Astrocyte (in vitro differentiated cells and primary cell): ENCODE measurements at regions not wholly inside any gene's neighbourhood (a gene's known extent, or its start where the extent isn't known, plus 50 kb on each side); places are given as distances from the start of the nearest gene placed in this dataset.
A peak's percentile ranks its signal among the peaks of the same experiment; 100 is the strongest.

Source experiments
- DNase-seq: peaks from one replicate; pipeline ENCODE4 v3.0.0-alpha.2; 2010; ENCODE audit warnings: low read depth
- FAIRE-seq: peaks from 2 replicates; lab custom pipeline; 2011; peaks lifted over from hg19 to GRCh38; lab: Jason Lieb, UNC
- H2AFZ ChIP-seq: 2 replicates; pipeline ENCODE4 v1.6.0; 2012; ENCODE audit warnings: low read depth, low read length, inconsistent platforms
- H3K27ac ChIP-seq: 2 replicates; pipeline ENCODE4 v1.5.1; 2011; ENCODE audit warnings: low read depth, low read length, inconsistent platforms
- H3K27me3 ChIP-seq: 2 replicates; pipeline ENCODE4 v1.6.0; 2011; ENCODE audit warnings: low read length, inconsistent platforms; ENCODE audit not compliant: insufficient read depth
- H3K36me3 ChIP-seq: 2 replicates; pipeline ENCODE4 v1.5.1; 2011; ENCODE audit warnings: low read length, inconsistent platforms; ENCODE audit not compliant: insufficient read depth
- H3K4me1 ChIP-seq: 2 replicates; pipeline ENCODE4 v1.5.1; 2011; ENCODE audit warnings: low read length, inconsistent platforms; ENCODE audit not compliant: insufficient read depth
- H3K4me2 ChIP-seq: 2 replicates; pipeline ENCODE4 v1.6.0; 2012; ENCODE audit warnings: low read length, inconsistent platforms
- H3K4me3 ChIP-seq: 2 replicates; pipeline ENCODE4 v1.5.1; 2011; ENCODE audit warnings: low read depth, mild to moderate bottlenecking, low read length, inconsistent platforms; ENCODE audit not compliant: insufficient read depth
- H3K79me2 ChIP-seq: 2 replicates; pipeline ENCODE4 v1.6.0; 2012; ENCODE audit warnings: mild to moderate bottlenecking, low read length, inconsistent platforms; ENCODE audit not compliant: insufficient read depth
- H3K9ac ChIP-seq: 2 replicates; pipeline ENCODE4 v1.6.0; 2012; ENCODE audit warnings: mild to moderate bottlenecking, low read length, inconsistent platforms
- H3K9me3 ChIP-seq: 2 replicates; pipeline ENCODE4 v1.5.1; 2012; ENCODE audit warnings: low read depth, mild to moderate bottlenecking, low read length, inconsistent platforms; ENCODE audit not compliant: insufficient read depth
- H4K20me1 ChIP-seq: 2 replicates; pipeline ENCODE4 v1.6.0; 2012; ENCODE audit warnings: low read length, inconsistent platforms; ENCODE audit not compliant: insufficient read depth
- H3K27ac Mint-ChIP-seq: one replicate; pipeline ENCODE4 v1.8.0; 2021; ENCODE audit warnings: mild to moderate bottlenecking, mixed read lengths; ENCODE audit not compliant: unreplicated experiment
- H3K27me3 Mint-ChIP-seq: one replicate; pipeline ENCODE4 v1.8.0; 2021; ENCODE audit warnings: low read depth, mixed read lengths; ENCODE audit not compliant: unreplicated experiment
- H3K36me3 Mint-ChIP-seq: one replicate; pipeline ENCODE4 v1.8.0; 2021; ENCODE audit warnings: low read depth, mixed read lengths; ENCODE audit not compliant: unreplicated experiment
- H3K4me1 Mint-ChIP-seq: one replicate; pipeline ENCODE4 v1.8.0; 2021; ENCODE audit warnings: low read depth, mixed read lengths; ENCODE audit not compliant: unreplicated experiment
- H3K4me3 Mint-ChIP-seq: one replicate; pipeline ENCODE4 v1.8.0; 2021; ENCODE audit warnings: mild to moderate bottlenecking, moderate library complexity, mixed read lengths; ENCODE audit not compliant: unreplicated experiment
- H3K9me3 Mint-ChIP-seq: one replicate; pipeline ENCODE4 v1.8.0; 2021; ENCODE audit warnings: mild to moderate bottlenecking, mixed read lengths; ENCODE audit not compliant: unreplicated experiment
- CTCF ChIP-seq: IDR thresholded peaks from 2 replicates; pipeline ENCODE4 v1.5.1; 2011; ENCODE audit warnings: low read depth, mild to moderate bottlenecking, inconsistent platforms, low read length, moderate library complexity; ENCODE audit not compliant: insufficient read depth
- EZH2 ChIP-seq: IDR thresholded peaks from 2 replicates; pipeline ENCODE4 v1.6.1; 2012; ENCODE audit warnings: mild to moderate bottlenecking, low read length, inconsistent platforms; ENCODE audit not compliant: insufficient read depth

- Mint-ChIP-seq H3K4me3 (no peak overlapping the region), H3K27ac (no peak overlapping the region), H3K4me1 (peaks cover 41% of the 10 kb centered on the region), H3K36me3 (no peaks in the 10 kb centered on the region), H3K9me3 (no peaks in the 10 kb centered on the region), H3K27me3 (no peaks in the 10 kb centered on the region)
- no peak overlapping the region for H3K4me2 ChIP-seq
- H3K9ac ChIP-seq, result no peak overlapping the region
- TF ChIP-seq CTCF, result no peak
- no peak for TF ChIP-seq EZH2
- H4K20me1 ChIP-seq, result no peaks in the 10 kb centered on the region
- no peaks in the 10 kb centered on the region for H3K79me2 ChIP-seq
- H3K4me1 ChIP-seq, result peaks cover 26% of the 10 kb centered on the region
- H3K27me3 ChIP-seq, result no peaks in the 10 kb centered on the region
- no peak for DNase-seq
- FAIRE-seq, result no peak
- H3K27ac ChIP-seq, result no peak overlapping the region
- H3K4me3 ChIP-seq, result no peak overlapping the region
- H2AFZ ChIP-seq, result no peak overlapping the region
- no peaks in the 10 kb centered on the region for H3K36me3 ChIP-seq
- no peaks in the 10 kb centered on the region for H3K9me3 ChIP-seq
Measured at GRCh38 chr10:110368556-110368955, 63.8 kb upstream of the SMNDC1 start.

- no peak overlapping the region for H3K4me3 ChIP-seq
- H4K20me1 ChIP-seq, result no peaks in the 10 kb centered on the region
- H3K27ac ChIP-seq, result no peak overlapping the region
- Mint-ChIP-seq H3K4me3 (no peak overlapping the region), H3K4me1 (peaks cover 33% of the 10 kb centered on the region), H3K36me3 (no peaks in the 10 kb centered on the region), H3K27me3 (no peaks in the 10 kb centered on the region), H3K27ac (no peak overlapping the region), H3K9me3 (no peaks in the 10 kb centered on the region)
- no peak for FAIRE-seq
- TF ChIP-seq EZH2 (no peak), CTCF (no peak)
- H3K4me1 ChIP-seq, result peaks cover 12% of the 10 kb centered on the region
- no peaks in the 10 kb centered on the region for H3K9me3 ChIP-seq
- no peaks in the 10 kb centered on the region for H3K27me3 ChIP-seq
- DNase-seq, result no peak
- no peak overlapping the region for H3K9ac ChIP-seq
- H3K36me3 ChIP-seq, result no peaks in the 10 kb centered on the region
- no peak overlapping the region for H3K4me2 ChIP-seq
- no peak overlapping the region for H2AFZ ChIP-seq
- no peaks in the 10 kb centered on the region for H3K79me2 ChIP-seq
Measured at GRCh38 chr10:110370006-110370405, 65.3 kb upstream of the SMNDC1 start.

- DNase-seq (peak; percentile 65), FAIRE-seq (peak; percentile 20)
- no peaks in the 10 kb centered on the region for H3K9me3 Mint-ChIP-seq
- H3K36me3 ChIP-seq, result no peaks in the 10 kb centered on the region
- TF ChIP-seq CTCF, result no peak
- H3K4me2 ChIP-seq, result peak overlapping the region; percentile 47
- H3K27ac ChIP-seq, result peak overlapping the region; percentile 41
- H3K79me2 ChIP-seq, result no peaks in the 10 kb centered on the region
- no peak overlapping the region for H3K4me3 ChIP-seq
- H3K9me3 ChIP-seq, result no peaks in the 10 kb centered on the region
- peaks cover 18% of the 10 kb centered on the region for H3K4me1 ChIP-seq
- no peaks in the 10 kb centered on the region for H4K20me1 ChIP-seq
- H3K27me3 Mint-ChIP-seq, result peaks cover 6% of the 10 kb centered on the region
- H3K36me3 Mint-ChIP-seq, result no peaks in the 10 kb centered on the region
- H3K4me3 Mint-ChIP-seq, result no peak overlapping the region
- no peaks in the 10 kb centered on the region for H3K27me3 ChIP-seq
- peak overlapping the region; percentile 87 for H3K27ac Mint-ChIP-seq
- H3K9ac ChIP-seq, result peak overlapping the region; percentile 30
- H3K4me1 Mint-ChIP-seq, result peaks cover 25% of the 10 kb centered on the region
- no peak overlapping the region for H2AFZ ChIP-seq
Measured at GRCh38 chr10:110372656-110373055, 67.9 kb upstream of the SMNDC1 start.
